Mucosa of rectum (tissue), 2 donors: ENCODE measurements at regions not wholly inside any gene's neighbourhood (a gene's known extent, or its start where the extent isn't known, plus 50 kb on each side); places are given as distances from the start of the nearest gene placed in this dataset.

Experiments used
- H3K27ac ChIP-seq, 2 donors: one replicate each; pipeline ENCODE4 v1.7.0; 2013; ENCODE audit warnings: inconsistent platforms in 2 of 2, low read depth in 2 of 2, low read length in 2 of 2
- H3K27me3 ChIP-seq, 2 donors: one replicate each; pipeline ENCODE4 v1.7.0; 2013; ENCODE audit warnings: low read length in 2 of 2; ENCODE audit not compliant: control insufficient read depth in 2 of 2, insufficient read depth in 2 of 2
- H3K36me3 ChIP-seq, 2 donors: one replicate each; pipeline ENCODE4 v1.7.0; 2013; ENCODE audit warnings: low read length in 2 of 2; ENCODE audit not compliant: control insufficient read depth in 2 of 2, insufficient read depth in 2 of 2
- H3K4me1 ChIP-seq, 2 donors: one replicate each; pipeline ENCODE4 v1.7.0; 2013; ENCODE audit warnings: low read length in 2 of 2, mild to moderate bottlenecking in 1 of 2; ENCODE audit not compliant: control insufficient read depth in 2 of 2, insufficient read depth in 2 of 2
- H3K4me3 ChIP-seq, 2 donors: one replicate each; pipeline ENCODE4 v1.7.0; 2013; ENCODE audit warnings: low read length in 2 of 2
- H3K9ac ChIP-seq, 2 donors: one replicate each; pipeline ENCODE4 v1.7.0; 2013; ENCODE audit warnings: low read length in 2 of 2, low read depth in 1 of 2, mild to moderate bottlenecking in 1 of 2
- H3K9me3 ChIP-seq, 2 donors: one replicate each; pipeline ENCODE4 v1.7.0; 2013; ENCODE audit warnings: low read length in 2 of 2; ENCODE audit not compliant: control insufficient read depth in 2 of 2
- donor health status: healthy.
- donor health status: Normal muscosa, but diverticular disease.

- Histone ChIP-seq H3K4me1 (no peaks in the 10 kb centered on the region), H3K4me3 (no peak overlapping the region), H3K9ac (no peak overlapping the region), H3K36me3 (no peaks in the 10 kb centered on the region), H3K9me3 (no peaks in the 10 kb centered on the region), H3K27me3 (no peaks in the 10 kb centered on the region), H3K27ac (no peak overlapping the region)
Observed at GRCh38 chr2:172366596-172367150, 60.7 kb upstream of the ITGA6 start.

- Histone ChIP-seq H3K4me1 (peaks cover 0 to 8% of the 10 kb centered on the region in 2 donors), H3K9ac (no peak overlapping the region), H3K9me3 (no peaks in the 10 kb centered on the region), H3K4me3 (no peak overlapping the region), H3K27me3 (no peaks in the 10 kb centered on the region), H3K27ac (no peak overlapping the region), H3K36me3 (no peaks in the 10 kb centered on the region)
Observed at GRCh38 chr2:172370821-172371455, 56.4 kb upstream of the ITGA6 start.

DNA sequence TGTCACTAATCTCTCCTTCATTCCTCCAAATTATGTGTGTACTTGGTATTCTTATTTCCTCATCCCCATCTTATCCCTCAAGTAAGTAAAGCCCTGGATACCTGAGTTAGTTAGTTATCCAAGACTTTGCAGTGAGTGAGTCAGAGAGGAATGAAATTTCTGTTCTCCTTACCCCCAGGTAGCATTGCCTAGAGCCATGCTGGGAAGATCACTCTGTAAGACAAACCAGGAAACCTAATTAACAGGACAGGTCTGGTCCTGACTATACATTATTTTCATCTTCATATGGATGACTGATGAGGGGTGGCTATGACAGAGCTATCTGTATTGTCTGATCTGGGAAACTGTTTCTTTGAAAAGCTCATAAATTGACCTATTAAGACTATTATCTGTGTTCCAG, 55.0 kb upstream of the ITGA6 start:
- Histone ChIP-seq H3K36me3 (no peaks in the 10 kb centered on the region), H3K9ac (no peak overlapping the region), H3K9me3 (no peaks in the 10 kb centered on the region), H3K4me3 (no peak overlapping the region), H3K4me1 (peaks cover 0 to 8% of the 10 kb centered on the region in 2 donors), H3K27ac (no peak overlapping the region), H3K27me3 (no peaks in the 10 kb centered on the region)

DNA sequence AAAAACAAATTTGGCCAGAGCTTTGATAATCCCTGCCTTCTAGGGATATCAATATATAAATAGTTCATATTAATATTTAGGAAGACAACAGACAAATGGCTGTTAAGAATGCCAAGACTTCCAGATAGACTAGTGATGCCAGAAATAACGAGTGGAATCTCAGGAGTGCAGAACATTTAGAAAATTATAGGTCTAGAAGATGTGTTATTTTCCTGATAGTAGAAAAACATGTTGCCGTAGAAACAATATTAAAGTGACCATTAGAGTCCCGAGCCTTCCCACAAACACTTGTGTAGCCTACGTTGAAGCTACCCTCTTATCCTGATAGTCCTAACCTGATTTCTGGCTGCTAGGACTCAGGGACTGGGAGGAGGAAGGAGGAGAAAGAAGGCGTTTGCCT, 54.3 kb upstream of the ITGA6 start:
- Histone ChIP-seq H3K27me3 (no peaks in the 10 kb centered on the region), H3K36me3 (no peaks in the 10 kb centered on the region), H3K4me3 (no peak overlapping the region), H3K4me1 (peaks cover 0 to 8% of the 10 kb centered on the region in 2 donors), H3K27ac (no peak overlapping the region), H3K9me3 (no peaks in the 10 kb centered on the region), H3K9ac (no peak overlapping the region)

DNA sequence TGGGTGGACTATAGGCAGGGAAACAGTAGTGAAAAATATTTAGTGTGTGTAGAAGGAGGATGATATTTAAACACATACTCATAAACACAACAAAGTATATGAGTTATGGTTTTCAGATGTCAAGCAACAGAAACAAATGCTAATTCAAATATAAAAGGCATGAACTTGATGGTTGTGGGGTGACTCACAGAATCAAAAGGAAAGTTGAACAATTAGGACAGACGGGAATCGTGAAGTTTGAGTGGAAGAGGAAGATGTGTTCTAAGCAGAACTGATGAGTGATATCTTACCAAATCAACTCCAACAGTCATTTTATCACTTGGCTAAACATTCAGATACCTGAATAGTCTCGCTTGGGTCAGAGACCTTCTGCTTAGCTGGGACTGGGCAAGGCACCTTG, 53.6 kb upstream of the ITGA6 start:
- peaks cover 0 to 2% of the 10 kb centered on the region in 2 donors for H3K9me3 ChIP-seq
- H3K27ac ChIP-seq = no peak overlapping the region
- no peak overlapping the region for H3K4me3 ChIP-seq
- H3K4me1 ChIP-seq = peaks cover 0 to 8% of the 10 kb centered on the region in 2 donors
- no peak overlapping the region for H3K9ac ChIP-seq
- no peaks in the 10 kb centered on the region for H3K27me3 ChIP-seq
- no peaks in the 10 kb centered on the region for H3K36me3 ChIP-seq

GRCh38 chr2:172374318-172375240, 52.8 kb upstream of the ITGA6 start:
- H3K27me3 ChIP-seq = no peaks in the 10 kb centered on the region
- H3K9ac ChIP-seq = no peak overlapping the region
- H3K27ac ChIP-seq = no peak overlapping the region
- H3K36me3 ChIP-seq = no peaks in the 10 kb centered on the region
- peaks cover 0 to 8% of the 10 kb centered on the region in 2 donors for H3K4me1 ChIP-seq
- peaks cover 0 to 2% of the 10 kb centered on the region in 2 donors for H3K9me3 ChIP-seq
- H3K4me3 ChIP-seq = no peak overlapping the region

- H3K27me3 ChIP-seq = no peaks in the 10 kb centered on the region
- no peaks in the 10 kb centered on the region for H3K36me3 ChIP-seq
- no peak overlapping the region for H3K4me3 ChIP-seq
- H3K27ac ChIP-seq = no peak overlapping the region
- no peak overlapping the region for H3K9ac ChIP-seq
- peaks cover 0 to 2% of the 10 kb centered on the region in 2 donors for H3K9me3 ChIP-seq
- peaks cover 0 to 8% of the 10 kb centered on the region in 2 donors for H3K4me1 ChIP-seq
Observed at GRCh38 chr2:172375251-172375650, 52.1 kb upstream of the ITGA6 start.

- H3K27ac ChIP-seq = no peak overlapping the region
Observed at GRCh38 chr2:172376016-172376415, 51.4 kb upstream of the ITGA6 start.

DNA sequence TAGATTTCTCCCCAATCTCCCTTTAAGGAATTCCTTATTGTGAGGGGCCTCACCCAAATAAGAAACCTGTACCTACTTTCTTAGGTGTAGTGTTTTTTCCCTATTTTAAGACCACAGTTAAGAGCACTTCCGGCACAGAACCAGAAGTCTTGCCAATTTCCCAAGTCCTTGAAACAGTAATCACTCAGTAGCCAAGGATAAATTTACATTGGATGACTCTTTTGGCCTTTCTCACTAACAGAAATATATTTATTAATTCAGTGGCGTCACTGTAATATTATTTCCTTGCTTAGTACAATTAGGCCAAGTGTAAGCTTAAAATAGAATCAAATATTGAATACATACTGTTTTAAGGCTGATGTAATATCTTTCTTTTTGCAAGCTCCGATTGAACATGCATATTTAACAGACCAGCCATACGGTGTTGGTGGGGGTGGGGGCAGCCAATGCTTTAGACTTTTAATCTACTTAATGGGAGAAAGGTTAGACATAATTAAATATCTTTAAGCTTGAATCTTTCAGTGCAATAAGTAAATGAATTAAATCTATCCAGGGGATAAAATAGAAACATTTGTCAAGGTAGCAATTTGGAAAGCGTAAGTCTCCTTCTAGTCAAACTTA, 50.8 kb upstream of the ITGA6 start:
- Histone ChIP-seq H3K4me3 (no peak overlapping the region), H3K9ac (no peak overlapping the region), H3K27ac (no peak overlapping the region), H3K4me1 (peaks cover 0 to 8% of the 10 kb centered on the region in 2 donors), H3K9me3 (peaks cover 0 to 2% of the 10 kb centered on the region in 2 donors), H3K36me3 (no peaks in the 10 kb centered on the region), H3K27me3 (no peaks in the 10 kb centered on the region)

More at GRCh38 chr2:172376016-172376415, 51.4 kb upstream of the ITGA6 start:
- Histone ChIP-seq H3K36me3 (no peaks in the 10 kb centered on the region), H3K4me1 (peaks cover 0 to 8% of the 10 kb centered on the region in 2 donors), H3K27me3 (no peaks in the 10 kb centered on the region), H3K9me3 (peaks cover 0 to 2% of the 10 kb centered on the region in 2 donors), H3K4me3 (no peak overlapping the region), H3K9ac (no peak overlapping the region)

- no peak overlapping the region for H3K9ac ChIP-seq
- no peaks in the 10 kb centered on the region for H3K27me3 ChIP-seq
- H3K27ac ChIP-seq = no peak overlapping the region
- peaks cover 0 to 2% of the 10 kb centered on the region in 2 donors for H3K9me3 ChIP-seq
- no peak overlapping the region for H3K4me3 ChIP-seq
- peaks cover 0 to 8% of the 10 kb centered on the region in 2 donors for H3K4me1 ChIP-seq
- H3K36me3 ChIP-seq = no peaks in the 10 kb centered on the region
Observed at GRCh38 chr2:172377408-172377807, 50.0 kb upstream of the ITGA6 start.
